Stimulated activated CD4-positive, alpha-beta T cell treated with anti-CD3 and anti-CD28 coated beads, Interleukin-12 subunit alpha, Interleukin-12 subunit beta, amount 100 ng/mL, for 4 hours (primary cell): ENCODE measurements at regions not wholly inside any gene's neighbourhood (a gene's known extent, or its start where the extent isn't known, plus 50 kb on each side); places are given as distances from the start of the nearest gene placed in this dataset.
"Not testable (repeated sequence)": the region's sequence is repeated elsewhere in the genome, so short reads cannot be mapped to it uniquely, and the experiment has no call there.

Experiments
- DNase-seq: peaks from one replicate; pipeline ENCODE4 v3.0.0-alpha.2; 2020

DNA sequence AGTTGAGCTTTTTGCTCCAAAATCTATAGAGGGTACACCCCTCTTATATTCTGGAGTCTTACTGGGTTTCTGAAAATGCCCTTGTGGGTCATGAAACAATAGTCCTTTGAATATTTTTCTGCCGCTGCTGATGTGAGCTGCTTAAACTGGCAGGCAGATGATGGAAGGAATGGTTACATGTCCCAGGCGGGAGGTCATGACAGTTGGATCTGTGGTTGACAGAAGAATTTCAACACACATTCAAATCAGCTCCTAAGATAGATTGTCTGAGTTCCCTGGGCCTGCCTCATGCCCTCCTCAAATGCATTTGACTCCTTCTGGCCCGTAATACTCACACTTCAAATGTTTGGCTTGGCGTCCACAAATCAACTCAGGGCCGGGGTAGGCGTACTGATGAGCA, 105.0 kb upstream of the IKBKE start:
- not testable (repeated sequence) for DNase-seq

DNA sequence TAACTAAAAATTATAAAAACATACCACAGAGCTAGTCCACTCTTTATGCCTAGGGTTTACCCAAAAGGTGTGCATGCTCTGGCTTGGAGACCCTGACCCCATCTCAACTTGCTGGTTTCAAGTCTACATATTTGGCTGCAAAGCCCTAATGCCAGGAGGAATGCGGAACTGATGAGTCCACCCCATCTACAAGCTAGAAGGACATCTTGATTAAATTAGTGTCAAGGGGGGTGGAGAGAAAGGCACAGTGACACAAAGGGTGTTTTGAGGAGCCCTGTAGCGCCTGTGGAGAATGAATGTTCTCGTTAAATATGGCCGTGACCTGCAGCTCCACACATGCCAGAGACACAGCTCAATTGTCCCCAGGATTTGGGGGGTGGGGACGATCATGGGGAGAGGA, 104.1 kb upstream of the IKBKE start:
- DNase-seq = not testable (repeated sequence)

DNA sequence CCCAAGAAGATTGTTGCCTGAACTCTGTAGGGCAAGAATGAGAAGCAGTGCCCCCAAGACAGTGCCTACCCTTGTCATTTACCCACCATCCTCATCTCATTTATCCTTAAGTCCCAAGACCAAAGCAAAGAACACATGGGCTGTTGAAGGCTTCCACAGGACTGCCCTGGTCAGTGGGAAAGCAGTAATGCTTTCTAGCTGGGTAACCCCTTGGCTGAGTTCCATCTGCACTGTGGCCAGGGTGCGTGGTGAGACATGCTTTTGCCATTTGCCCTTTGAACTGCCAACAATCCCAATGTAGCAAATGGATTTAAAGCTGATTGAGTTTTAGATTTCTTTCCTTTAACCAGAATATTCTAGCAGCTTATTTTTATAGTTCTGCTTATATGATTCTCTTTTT, 103.5 kb upstream of the IKBKE start:
- DNase-seq = not testable (repeated sequence)

DNA sequence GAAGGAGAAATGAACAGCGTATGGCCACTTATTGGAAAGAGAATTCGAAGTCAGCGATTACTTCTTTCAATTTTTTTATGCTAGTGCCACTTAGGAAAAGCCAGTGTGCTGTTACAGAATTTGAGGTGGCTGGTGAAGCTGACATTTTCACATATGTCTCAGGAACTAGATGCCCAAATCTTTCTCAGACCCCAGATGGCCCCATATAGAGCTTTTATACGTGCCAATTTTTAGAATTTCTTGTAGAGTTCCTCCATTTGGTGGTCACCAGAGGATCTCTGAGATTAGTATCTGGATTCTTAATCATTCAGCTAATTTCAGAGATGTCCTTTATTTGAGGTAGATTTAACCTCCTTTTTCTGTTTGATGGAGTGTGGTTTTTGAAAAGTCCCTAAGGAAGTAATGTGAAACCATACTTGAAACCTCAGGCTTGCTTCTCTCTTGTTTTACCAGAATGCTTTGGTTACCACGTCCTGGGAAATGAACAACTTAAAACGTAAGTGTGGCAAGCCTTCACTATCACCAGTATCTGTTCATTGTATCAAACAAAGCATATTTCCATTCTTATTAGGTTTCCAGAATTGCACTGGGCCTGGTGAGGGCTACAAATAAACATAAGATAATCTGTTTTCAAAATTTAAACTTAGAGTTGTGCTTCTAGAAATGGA, 102.2 kb upstream of the IKBKE start:
- not testable (repeated sequence) for DNase-seq

DNA sequence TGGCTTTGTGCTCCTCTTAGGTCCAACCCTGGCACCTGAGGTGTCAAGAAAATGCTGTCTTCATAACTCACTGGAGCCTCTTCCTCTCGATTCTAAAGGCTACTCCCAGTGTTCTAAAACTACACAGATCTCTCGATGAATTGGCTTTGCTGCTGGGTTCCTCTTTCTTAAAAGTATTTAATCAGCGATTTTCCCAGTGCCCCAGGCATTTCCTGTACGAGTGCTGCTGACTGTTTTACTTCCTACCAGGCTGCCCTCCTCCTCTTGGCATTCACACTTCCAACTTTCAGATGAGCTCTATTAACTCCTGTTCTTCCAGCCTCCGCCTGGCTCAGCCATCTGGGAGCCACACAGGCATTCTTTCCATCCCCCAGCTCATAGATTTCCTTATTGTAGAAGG, 95.6 kb upstream of the IKBKE start:
- not testable (repeated sequence) for DNase-seq

DNA sequence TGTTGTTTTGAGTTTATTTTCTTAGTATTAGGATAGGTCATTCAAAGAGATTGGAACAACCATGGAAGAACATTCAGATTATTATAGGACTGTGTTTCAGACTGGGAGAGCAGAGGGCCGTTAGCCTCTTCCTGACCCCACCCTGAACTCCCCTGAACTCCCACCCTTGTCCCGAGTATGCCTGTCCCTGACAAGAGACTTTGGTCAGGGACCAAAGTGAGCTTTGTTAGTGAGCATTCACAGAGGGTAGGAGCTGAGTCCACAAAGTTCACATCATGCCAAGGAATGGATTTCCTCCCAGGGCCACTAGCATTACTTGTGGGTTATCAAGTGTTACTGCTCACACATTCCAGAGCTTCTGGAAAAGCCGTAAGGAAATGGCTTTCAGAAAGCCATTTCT, 94.7 kb upstream of the IKBKE start:
- DNase-seq = not testable (repeated sequence)

DNA sequence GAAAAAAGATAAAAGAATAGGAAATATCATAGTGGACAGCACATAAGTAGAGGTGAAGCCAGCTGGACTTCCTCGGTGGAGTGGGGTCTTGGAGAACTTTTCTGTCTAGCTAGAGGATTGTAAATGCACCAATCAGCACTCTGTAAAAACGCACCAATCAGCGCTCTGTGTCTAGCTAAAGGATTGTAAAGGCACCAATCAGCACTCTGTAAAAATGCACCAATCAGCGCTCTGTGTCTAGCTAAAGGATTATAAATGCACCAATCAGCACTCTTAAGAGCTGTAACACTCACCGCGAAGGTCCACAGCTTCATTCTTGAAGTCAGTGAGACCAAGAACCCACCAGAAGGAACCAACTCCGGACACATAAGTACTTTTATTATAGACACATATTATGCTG, 91.8 kb upstream of the IKBKE start:
- DNase-seq = not testable (repeated sequence)

DNA sequence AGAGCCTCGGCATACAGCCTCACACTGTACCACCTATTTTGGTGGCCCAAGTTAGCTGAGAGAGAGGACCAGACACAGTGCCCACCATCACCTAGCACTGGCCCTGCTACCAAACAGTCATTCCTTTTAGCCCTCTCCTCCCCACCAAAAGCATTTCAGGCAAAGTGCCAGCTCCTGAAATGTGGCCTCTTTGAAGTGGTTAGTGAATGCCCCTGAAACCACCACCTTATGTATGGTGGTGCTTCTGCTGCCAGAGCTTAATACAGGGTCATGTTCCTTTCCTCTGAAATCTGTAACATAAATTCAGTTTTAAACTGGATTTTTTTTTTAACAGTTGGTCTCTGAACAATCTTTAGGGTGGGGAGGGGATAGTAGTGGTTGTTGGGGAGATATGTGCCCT, 91.0 kb upstream of the IKBKE start:
- DNase-seq = not testable (repeated sequence)

DNA sequence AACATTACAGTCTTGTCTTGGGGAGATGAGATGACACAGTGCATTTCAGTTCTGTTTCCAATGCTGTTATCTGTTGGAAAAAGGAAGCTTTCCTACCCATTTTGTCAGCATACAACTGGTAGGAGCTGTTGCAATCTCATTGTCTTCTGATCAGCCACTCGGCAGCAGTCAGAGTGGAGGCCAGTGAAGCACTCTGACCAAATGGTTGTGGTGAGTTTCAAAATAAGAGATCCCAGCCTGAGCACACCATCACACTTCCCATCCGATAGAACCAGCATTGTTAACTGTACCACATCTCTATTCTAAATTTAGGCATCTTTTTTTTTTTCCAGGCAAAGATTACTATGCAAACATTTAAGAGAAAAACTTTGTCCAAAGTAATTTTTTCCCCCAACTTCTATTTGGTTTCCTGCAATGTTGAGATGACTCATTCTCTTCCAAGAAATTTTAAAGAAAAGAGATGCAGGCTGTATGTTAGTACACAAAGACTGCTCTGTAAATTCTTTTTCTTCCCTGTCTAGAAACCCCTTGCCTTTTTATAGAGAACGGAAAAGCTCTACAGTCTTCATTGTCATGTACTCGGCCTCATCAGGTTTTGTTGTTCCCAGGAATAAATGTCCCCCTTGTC, 90.0 kb upstream of the IKBKE start:
- not testable (repeated sequence) for DNase-seq

DNA sequence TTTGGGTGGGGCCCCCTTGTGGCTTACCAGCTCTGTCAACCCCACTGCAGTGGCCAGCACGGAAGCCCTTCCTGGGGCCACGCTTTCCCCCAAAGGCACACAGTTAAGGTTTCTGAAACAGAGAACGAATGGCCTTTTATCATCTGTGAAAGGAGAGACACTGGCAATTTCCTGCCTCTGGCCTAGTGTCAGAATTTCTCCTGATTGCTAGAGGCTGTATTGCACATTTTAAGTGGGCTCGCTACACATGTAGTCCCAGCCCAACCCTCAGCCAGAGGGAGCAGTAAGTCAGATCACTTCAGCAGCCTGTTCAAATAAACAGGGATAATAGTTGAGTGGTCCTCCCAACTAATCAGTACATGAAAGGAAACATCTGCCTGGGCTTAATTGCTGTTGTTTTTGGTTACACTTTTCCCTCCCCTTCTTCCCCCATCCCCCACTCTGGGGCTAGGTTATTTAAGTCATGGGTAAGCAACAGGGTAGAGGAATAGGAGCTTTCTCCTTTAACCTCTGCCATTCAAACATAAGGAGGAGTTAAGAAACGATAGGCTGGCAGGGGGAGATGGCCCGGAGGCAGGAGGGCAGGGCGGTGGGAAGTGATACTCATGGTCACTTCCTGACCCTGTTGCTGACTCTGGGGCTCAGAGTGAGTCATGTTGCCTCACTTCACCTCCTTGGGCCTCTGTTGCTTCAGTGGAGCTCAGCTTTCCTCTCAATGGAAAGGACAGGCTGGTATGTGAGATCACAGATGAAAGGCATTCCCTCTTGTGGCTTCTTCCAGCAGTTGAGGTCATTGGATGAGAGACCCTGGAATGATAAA, 89.3 kb upstream of the IKBKE start:
- DNase-seq = not testable (repeated sequence)

DNA sequence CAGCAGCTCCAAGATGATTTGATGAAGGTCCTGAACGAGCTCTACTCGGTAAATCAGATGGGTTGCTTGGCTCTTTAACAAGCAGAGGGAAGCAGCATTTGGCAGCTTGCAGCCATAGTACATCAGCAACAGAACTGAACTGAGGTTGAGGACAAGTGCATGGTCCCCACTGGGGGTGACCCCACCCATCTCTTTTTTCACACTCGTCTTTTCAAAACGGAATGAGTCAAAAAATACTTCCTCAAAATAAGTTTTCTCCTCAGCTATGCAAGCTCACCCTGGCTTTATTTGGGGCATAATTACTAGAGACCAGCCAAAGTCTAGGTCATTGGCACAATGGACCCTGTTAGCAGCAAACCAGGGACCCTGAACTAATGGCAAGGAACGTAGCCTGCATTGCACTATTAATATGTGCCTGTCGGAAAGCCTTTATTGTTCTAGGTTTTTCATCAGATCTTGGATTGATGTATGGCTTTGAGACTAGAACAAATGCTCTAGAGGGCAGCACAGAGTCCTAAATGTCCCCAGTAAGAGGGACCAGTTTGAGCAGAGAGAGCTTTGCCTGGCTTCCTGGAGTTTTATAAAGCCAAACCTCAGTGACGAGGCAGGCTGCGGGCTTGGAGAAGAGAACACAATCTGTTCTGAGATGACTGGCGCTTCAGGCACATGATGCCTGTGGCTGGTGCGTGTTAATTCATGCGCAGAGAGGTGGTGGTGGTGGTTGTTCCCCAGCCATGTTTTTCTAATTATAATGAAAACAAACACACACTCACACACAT, 86.1 kb upstream of the IKBKE start:
- DNase-seq = not testable (repeated sequence)

DNA sequence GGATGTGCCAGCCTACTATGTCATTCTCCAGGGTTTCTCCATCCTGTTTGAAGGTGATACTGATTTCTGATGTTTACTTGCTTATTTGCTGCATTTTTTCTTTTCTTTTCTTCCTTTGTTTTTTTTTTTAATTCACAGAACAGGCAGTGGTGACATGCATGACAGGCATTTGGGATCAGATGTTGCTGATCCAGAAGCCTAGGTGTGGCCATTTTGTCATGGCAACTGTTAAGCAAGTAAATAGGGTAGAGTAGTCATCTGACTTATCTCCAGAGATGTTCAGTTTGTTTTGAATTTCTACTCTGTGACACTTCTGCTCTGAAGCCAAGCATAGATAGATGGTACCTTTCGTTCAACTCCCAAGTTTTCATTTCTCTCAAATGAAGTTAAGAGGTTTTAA, 85.4 kb upstream of the IKBKE start:
- DNase-seq = not testable (repeated sequence)

DNA sequence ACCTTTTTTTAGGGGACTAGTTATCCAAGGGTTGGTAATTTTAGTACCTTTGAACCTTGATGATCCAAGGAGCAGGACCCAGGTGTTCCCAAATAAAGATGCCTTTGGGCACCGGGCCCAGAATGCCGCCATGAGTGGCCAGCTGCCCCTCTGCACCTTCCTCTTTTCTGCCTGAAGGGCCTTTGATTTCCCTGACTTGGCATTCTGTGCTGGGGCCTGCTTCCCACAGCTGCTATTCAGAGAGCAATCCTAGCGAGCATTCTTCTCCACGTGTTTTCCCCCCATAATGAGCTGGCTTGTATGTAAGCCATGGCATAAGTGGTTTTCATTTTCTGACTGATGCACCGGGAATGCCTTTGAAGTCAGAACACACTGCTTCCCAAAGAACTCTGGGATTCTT, 82.6 kb upstream of the IKBKE start:
- not testable (repeated sequence) for DNase-seq

DNA sequence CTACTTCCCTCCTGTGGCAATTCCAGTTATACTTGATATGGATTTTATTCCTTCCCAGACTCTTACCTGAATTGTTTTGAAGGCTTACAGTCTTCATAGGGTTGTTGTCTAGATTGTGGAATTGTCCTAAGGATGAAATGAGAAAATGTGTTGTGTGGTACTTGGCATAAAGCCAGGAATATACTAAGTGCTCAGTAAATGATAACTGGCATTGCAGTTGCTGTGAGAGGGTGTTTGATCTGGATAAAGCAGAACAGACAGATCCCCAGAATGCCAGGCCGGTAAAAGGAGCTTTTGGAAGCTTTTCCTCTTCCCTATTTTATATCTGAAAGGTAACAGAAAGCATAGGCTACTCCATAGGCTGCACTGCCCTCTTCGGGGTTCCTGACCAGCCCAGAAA, 78.4 kb upstream of the IKBKE start:
- DNase-seq = not testable (repeated sequence)

DNA sequence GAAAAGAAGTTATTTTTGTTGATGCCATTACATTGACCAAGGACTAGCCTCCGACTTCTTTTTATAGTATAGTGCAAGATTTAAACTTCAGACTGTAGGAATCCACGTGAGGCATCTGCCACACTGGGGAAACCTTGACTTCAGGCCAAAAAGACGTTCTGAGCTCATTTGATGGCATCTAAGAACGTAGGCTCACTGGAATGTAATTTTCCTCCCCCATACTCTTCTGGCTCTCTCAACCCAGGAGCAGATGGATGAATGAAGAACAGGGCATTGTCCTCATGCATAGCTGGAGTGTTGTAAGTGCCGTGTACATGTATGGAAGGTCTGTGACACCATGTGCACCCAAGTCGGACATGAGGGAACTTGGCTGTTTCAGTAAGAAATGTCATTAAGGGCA, 72.8 kb upstream of the IKBKE start:
- DNase-seq = not testable (repeated sequence)

DNA sequence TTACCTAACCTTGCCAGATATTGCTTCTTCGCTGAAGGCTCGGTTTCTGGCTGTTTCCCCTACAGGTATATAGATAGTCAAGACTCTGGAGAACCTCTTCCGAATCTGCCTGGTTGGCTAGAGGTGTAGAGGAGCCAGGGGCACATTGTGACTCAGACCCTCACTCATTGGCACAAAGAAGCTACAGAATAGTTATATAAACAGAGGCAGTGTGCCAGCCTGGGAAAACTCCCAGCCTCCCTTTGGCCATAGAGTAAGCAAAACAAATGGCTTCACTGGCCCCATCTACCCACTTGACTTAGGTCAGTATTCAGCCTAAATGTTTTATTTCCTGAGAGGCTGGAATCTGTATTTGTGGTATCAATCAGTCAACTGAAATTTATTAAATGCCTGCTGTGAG, 72.0 kb upstream of the IKBKE start:
- DNase-seq = not testable (repeated sequence)

DNA sequence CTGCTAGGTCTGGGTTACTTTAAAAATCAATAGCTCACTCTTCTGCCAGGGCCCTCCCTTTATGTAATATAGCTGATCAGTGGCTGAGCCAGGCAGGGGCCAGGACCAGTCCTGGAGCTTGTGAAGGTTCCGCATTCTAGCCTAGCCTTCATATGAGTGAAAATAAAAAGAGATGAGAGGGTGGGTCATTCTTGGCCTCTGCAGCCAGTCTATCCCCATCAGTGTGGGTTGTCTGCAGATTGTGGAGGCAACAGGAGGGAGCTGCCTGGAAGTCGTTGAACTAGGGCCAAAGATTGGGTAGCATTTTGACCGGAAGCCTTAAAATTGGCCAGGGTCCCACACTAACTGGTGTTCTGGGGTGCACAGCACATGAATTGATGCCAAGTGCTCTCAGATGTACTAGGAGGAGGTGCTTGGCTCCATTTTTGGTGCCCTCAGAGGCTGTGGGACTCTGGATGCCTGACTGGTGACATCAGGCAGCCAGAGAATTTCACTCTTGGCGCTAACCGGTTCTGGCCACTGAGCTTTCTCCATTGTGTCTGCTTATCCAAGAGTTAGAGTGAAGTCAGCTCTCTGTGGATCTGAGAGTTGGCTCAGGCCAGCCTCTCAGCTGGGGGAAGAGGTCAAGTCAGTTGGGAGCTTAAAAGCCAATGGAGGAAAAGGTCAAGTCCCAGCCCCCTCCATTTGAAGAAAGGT, 66.5 kb upstream of the IKBKE start:
- not testable (repeated sequence) for DNase-seq

DNA sequence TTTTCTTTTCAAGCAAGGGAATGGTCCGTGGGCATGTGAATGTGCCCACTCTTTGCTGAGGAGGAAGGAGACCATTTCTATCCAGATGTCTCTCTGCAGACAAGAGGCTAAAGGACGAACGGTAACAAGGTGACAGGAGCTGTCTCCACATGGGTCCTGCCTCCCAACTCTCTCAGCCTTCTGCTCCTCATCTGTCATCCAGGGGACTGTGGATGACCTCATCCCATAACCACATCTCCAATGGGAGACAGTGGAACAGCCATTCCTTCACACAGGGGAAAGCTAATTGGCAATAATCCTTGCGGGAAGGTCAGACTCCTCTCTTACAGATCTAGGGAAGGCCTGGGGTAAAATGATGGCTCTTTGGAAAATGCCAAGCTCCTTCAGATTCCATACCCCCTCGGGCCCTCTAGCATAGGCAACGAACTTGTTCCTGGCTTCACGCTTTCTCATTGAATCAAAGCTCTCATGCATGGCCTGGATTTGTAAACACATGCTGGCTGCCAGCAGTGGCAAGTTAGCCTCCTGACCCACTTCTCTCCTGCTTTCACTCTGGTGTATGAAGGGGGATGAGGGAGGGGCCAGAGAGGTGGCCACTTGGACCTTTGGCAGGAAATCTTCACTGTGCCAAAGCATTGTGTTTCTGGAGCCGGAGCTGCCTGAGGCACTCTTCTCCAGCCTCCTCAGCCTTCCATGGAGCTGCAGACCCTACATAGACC, 65.8 kb upstream of the IKBKE start:
- DNase-seq = not testable (repeated sequence)

DNA sequence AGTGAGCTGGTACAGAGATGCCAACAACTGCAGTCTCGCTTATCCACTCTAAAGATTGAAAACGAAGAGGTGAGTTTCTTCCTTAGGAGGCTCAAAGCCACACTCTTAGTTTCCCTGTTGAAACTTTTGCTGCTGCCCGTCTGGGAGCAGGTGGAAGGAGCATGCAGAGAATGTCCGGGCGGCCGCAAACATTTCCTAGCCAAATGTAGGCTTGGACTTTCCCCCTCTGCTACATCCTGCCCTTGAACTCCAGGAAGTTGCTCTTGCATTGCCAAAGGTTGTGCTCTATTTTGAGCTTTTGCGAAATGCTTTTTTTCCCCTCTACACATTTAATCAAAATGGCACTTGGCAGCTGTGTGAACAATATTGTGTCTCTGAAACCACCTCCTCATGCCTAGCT, 65.0 kb upstream of the IKBKE start:
- not testable (repeated sequence) for DNase-seq

DNA sequence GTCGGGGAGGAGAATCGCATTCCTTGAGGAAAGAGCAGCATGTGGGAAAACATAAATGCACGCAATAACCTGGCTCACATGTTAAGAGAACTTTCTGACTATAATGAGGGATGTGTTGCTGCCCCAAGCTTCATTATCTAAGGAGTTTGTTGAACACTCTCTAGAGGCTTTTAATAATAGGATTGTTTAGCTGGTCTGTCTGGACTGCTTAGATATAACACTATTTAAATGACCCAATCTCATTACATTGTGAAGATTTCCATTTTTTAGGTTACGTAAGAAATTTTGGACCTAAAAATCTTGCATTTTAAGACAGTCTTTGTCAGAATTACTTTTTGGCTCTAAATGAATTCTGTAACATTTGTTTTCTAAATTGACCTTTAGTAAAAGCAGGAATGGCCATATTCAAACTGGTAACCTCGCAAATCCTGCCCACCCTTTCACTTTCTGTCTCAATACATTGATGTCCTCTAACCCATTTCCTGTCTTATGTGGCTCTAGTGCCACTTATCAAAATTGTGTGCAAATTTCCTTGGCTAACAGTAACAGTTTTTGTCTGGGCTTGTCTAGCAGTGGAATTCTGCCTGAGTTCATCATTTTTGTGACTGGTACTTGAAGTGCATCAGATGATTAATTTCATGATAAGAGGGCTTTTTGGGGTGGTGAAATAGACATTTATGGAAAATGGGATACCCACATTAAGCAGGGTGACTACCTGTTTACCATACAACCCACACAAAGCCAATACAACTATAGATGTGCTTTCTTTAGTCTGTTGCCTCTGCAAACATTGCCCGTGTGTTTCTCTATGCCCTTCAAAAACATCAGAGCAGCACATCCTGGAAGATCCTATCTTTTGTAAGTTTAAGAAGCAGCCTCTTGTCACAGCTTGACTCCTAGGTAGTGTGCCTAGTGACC, 61.6 kb upstream of the IKBKE start:
- DNase-seq = not testable (repeated sequence)

DNA sequence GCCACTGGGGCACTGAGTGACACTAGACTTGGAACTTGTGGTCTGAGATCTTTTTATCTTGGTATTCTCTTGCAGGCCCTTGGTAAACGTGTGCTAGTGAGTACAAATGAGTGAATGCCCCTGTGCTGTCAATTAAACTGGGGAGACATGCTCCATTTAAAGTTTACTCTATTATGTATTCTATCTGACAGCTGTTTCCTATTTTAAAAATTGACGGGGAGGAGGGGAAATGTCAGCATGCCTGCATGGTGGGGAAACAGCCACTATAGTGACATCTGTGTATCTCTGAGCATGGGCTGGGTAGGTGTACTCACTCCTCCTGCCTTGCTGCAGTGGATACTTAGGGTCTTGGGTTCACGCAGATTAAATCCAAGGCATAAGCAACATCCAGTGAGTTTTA, 59.0 kb upstream of the IKBKE start:
- DNase-seq = no peak
